NCI-H1105 treated with DMSO at 0.1 percent for 48 hours (cell line): ENCODE measurements at regions not wholly inside any gene's neighbourhood (a gene's known extent, or its start where the extent isn't known, plus 50 kb on each side); places are given as distances from the start of the nearest gene placed in this dataset.

ENCODE experiments used
- DNase-seq: peaks from one replicate; lab custom pipeline; 2025; lab: John Stamatoyannopoulos, UW

GRCh38 chr18:30350263-30350662 lies 692.3 kb downstream of the DSC3 start:
- no peak for DNase-seq

GRCh38 chr18:30343090-30343489 lies 699.5 kb downstream of the DSC3 start:
- DNase-seq, result no peak

- DNase-seq, result no peak
These were observed 699.9 kb downstream of the DSC3 start for GRCh38 chr18:30342675-30343074.

- no peak for DNase-seq
These were observed 707.8 kb downstream of the DSC3 start for GRCh38 chr18:30334781-30335180.

- DNase-seq, result no peak
These were observed 709.2 kb downstream of the DSC3 start for GRCh38 chr18:30333310-30333709.

- DNase-seq, result no peak
These were observed 713.7 kb downstream of the DSC3 start for GRCh38 chr18:30328839-30329238.

GRCh38 chr18:30302181-30302580 lies 740.4 kb downstream of the DSC3 start:
- no peak for DNase-seq

GRCh38 chr18:30298769-30299168 lies 743.8 kb downstream of the DSC3 start:
- peak; percentile 15 for DNase-seq

- DNase-seq, result no peak
These were observed 753.7 kb downstream of the DSC3 start for GRCh38 chr18:30288662-30289414.

- peak; percentile 50 for DNase-seq
These were observed 761.6 kb downstream of the DSC3 start for GRCh38 chr18:30280861-30281470.

- DNase-seq, result no peak
These were observed 762.4 kb downstream of the DSC3 start for GRCh38 chr18:30280186-30280585.

GRCh38 chr18:30277676-30278075 lies 764.9 kb downstream of the DSC3 start:
- DNase-seq, result no peak

- no peak for DNase-seq
These were observed 770.8 kb downstream of the DSC3 start for GRCh38 chr18:30271716-30272115.

GRCh38 chr18:30265190-30265589 lies 777.4 kb downstream of the DSC3 start:
- peak; percentile 32 for DNase-seq

GRCh38 chr18:30254331-30254730 lies 788.2 kb downstream of the DSC3 start:
- no peak for DNase-seq

- peak; percentile 31 for DNase-seq
These were observed 794.5 kb downstream of the DSC3 start for GRCh38 chr18:30248056-30248455.

- peak; percentile 89 for DNase-seq
These were observed 796.6 kb downstream of the DSC3 start for GRCh38 chr18:30245766-30246455.

GRCh38 chr18:30234755-30235154 lies 807.8 kb downstream of the DSC3 start:
- DNase-seq, result no peak

GRCh38 chr18:30211112-30211511 lies 831.4 kb downstream of the DSC3 start:
- DNase-seq, result no peak

GRCh38 chr18:30208546-30208945 lies 834.0 kb downstream of the DSC3 start:
- no peak for DNase-seq

- DNase-seq, result no peak
These were observed 850.3 kb downstream of the DSC3 start for GRCh38 chr18:30192216-30192615.

- no peak for DNase-seq
These were observed 856.3 kb downstream of the DSC3 start for GRCh38 chr18:30186245-30186644.

- no peak for DNase-seq
These were observed 865.5 kb downstream of the DSC3 start for GRCh38 chr18:30177056-30177455.
